ENCODE measurements at regions not wholly inside any gene's neighbourhood (a gene's known extent, or its start where the extent isn't known, plus 50 kb on each side); places are given as distances from the start of the nearest gene placed in this dataset.

DNA sequence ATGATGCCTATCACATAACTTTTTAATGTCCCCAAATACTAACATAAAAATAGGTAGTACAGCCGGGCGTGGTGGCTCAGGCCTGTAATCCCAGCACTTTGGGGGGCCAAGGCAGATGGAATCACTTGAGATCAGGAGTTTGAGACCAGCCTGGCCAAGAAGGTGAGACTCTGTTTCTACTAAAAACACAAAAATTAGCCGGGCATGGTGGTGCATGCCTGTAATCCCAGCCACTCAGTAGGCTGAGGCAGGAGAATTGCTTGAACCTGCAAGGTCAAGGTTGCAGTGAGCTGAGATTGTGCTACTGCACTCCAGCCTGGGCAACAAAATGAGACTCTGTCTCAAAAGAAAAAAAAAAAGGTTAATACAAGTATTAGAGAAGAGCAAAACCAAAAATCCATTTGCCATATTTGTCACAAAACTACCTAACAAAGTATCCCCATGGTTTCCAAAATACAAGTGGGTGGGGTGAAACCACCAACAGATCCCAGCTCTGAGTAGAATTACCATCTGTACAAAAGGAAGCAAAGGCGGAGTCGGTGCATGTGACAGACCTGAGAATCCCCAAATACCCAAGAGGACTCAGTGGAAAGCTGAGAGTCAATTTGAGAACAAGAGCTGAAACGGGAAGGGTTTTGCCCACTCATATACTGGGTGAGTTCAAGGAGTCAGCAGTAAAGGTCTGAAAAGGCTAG is 113.2 kb downstream of the TOMM20 start:
- TF ChIP-seq CTCF (IDR thresholded peaks at IDR 0.05 in 2 of 3, conservative IDR thresholded peaks at IDR 0.05 in 1 of 3; ENCODE audit: borderline replicate concordance in 1 of 3, insufficient read depth in 1 of 3, low read depth in 2 of 3, low read length in 2 of 3) = no peak
- no peak for TF ChIP-seq POLR2A (IDR thresholded peaks at IDR 0.05; ENCODE audit: borderline replicate concordance, extremely low read depth, insufficient read depth, insufficient read length)
- no peak for TF ChIP-seq MAX (IDR thresholded peaks at IDR 0.05)
- no peak for TF ChIP-seq EZH2 (IDR thresholded peaks at IDR 0.05)
- no peak for TF ChIP-seq EZH2phosphoT487 (IDR thresholded peaks at IDR 0.05; ENCODE audit: borderline replicate concordance)
- TF ChIP-seq ZBTB33 (IDR thresholded peaks at IDR 0.05; ENCODE audit: extremely low read depth, insufficient replicate concordance, low read length) = no peak
- no peak for TF ChIP-seq CBX3 (IDR thresholded peaks at IDR 0.05; ENCODE audit: low read depth)
- TF ChIP-seq ZFX (IDR thresholded peaks at IDR 0.05) = no peak
- no peak for TF ChIP-seq ZNF274 (IDR thresholded peaks at IDR 0.05; ENCODE audit: low read depth, low read length)
- no peak for TF ChIP-seq POLR2AphosphoS5 (IDR thresholded peaks at IDR 0.05; ENCODE audit: low read depth, low read length)
